HUES6 (cell line): ENCODE measurements at regions not wholly inside any gene's neighbourhood (a gene's known extent, or its start where the extent isn't known, plus 50 kb on each side); places are given as distances from the start of the nearest gene placed in this dataset.
"Not testable (repeated sequence)": the region's sequence is repeated elsewhere in the genome, so short reads cannot be mapped to it uniquely, and the experiment has no call there.

ENCODE experiments used
- H3K27ac ChIP-seq: 2 replicates; pipeline ENCODE4 v1.7.0; 2013; ENCODE audit warnings: low read depth, mild to moderate bottlenecking, low read length, inconsistent platforms
- H3K27me3 ChIP-seq: 2 replicates; pipeline ENCODE4 v1.6.1; 2013; ENCODE audit warnings: low read length; ENCODE audit not compliant: control insufficient read depth, insufficient read depth
- H3K36me3 ChIP-seq: 2 replicates; pipeline ENCODE4 v1.6.1; 2013; ENCODE audit warnings: low read length; ENCODE audit not compliant: control insufficient read depth, insufficient read depth
- H3K4me1 ChIP-seq: 2 replicates; pipeline ENCODE4 v1.6.1; 2013; ENCODE audit warnings: low read length; ENCODE audit not compliant: control insufficient read depth, insufficient read depth
- H3K4me3 ChIP-seq: 2 replicates; pipeline ENCODE4 v1.5.1; 2013; ENCODE audit warnings: low read depth, low read length
- H3K9ac ChIP-seq: one replicate; pipeline ENCODE4 v1.6.1; 2013; ENCODE audit warnings: mild to moderate bottlenecking, low read length
- H3K9me3 ChIP-seq: 2 replicates; pipeline ENCODE4 v1.6.1; 2013; ENCODE audit warnings: low read depth, low read length; ENCODE audit not compliant: control insufficient read depth, insufficient read depth

GRCh38 chr1:187848321-187848720 is 1019.6 kb downstream of the PLA2G4A start:
- Histone ChIP-seq H3K4me1 (no peaks in the 10 kb centered on the region), H3K36me3 (no peaks in the 10 kb centered on the region), H3K27me3 (no peaks in the 10 kb centered on the region), H3K4me3 (no peak overlapping the region), H3K9ac (no peak overlapping the region), H3K27ac (no peak overlapping the region), H3K9me3 (peaks cover 7% of the 10 kb centered on the region)

GRCh38 chr1:187850146-187850545 is 1021.4 kb downstream of the PLA2G4A start:
- H3K27me3 ChIP-seq, H3K9ac ChIP-seq, H3K4me3 ChIP-seq, H3K4me1 ChIP-seq, H3K36me3 ChIP-seq, H3K9me3 ChIP-seq, H3K27ac ChIP-seq: not testable (repeated sequence)

GRCh38 chr1:187853505-187853904 is 1024.8 kb downstream of the PLA2G4A start:
- Histone ChIP-seq H3K9me3 (no peaks in the 10 kb centered on the region), H3K4me1 (no peaks in the 10 kb centered on the region), H3K4me3 (no peak overlapping the region), H3K9ac (no peak overlapping the region), H3K27me3 (no peaks in the 10 kb centered on the region), H3K36me3 (no peaks in the 10 kb centered on the region), H3K27ac (no peak overlapping the region)

GRCh38 chr1:187854457-187854856 is 1025.7 kb downstream of the PLA2G4A start:
- no peaks in the 10 kb centered on the region for H3K4me1 ChIP-seq
- no peak overlapping the region for H3K4me3 ChIP-seq
- H3K27me3 ChIP-seq: no peaks in the 10 kb centered on the region
- no peaks in the 10 kb centered on the region for H3K36me3 ChIP-seq
- no peaks in the 10 kb centered on the region for H3K9me3 ChIP-seq
- no peak overlapping the region for H3K9ac ChIP-seq
- no peak overlapping the region for H3K27ac ChIP-seq

GRCh38 chr1:187862506-187862905 is 1033.8 kb downstream of the PLA2G4A start:
- Histone ChIP-seq H3K27ac (no peak overlapping the region), H3K27me3 (no peaks in the 10 kb centered on the region), H3K9me3 (no peaks in the 10 kb centered on the region), H3K4me3 (no peak overlapping the region), H3K36me3 (no peaks in the 10 kb centered on the region), H3K9ac (no peak overlapping the region), H3K4me1 (no peaks in the 10 kb centered on the region)

GRCh38 chr1:187870552-187870951 is 1041.8 kb downstream of the PLA2G4A start:
- Histone ChIP-seq H3K9me3 (no peaks in the 10 kb centered on the region), H3K9ac (no peak overlapping the region), H3K4me1 (no peaks in the 10 kb centered on the region), H3K36me3 (no peaks in the 10 kb centered on the region), H3K4me3 (no peak overlapping the region), H3K27ac (no peak overlapping the region), H3K27me3 (no peaks in the 10 kb centered on the region)

- Histone ChIP-seq H3K9ac (no peak overlapping the region), H3K4me3 (no peak overlapping the region), H3K27me3 (no peaks in the 10 kb centered on the region), H3K9me3 (no peaks in the 10 kb centered on the region), H3K36me3 (no peaks in the 10 kb centered on the region), H3K27ac (no peak overlapping the region), H3K4me1 (no peaks in the 10 kb centered on the region)
These were observed 1042.6 kb downstream of the PLA2G4A start for GRCh38 chr1:187871177-187871845.

- H3K36me3 ChIP-seq: no peaks in the 10 kb centered on the region
- H3K4me3 ChIP-seq: no peak overlapping the region
- no peaks in the 10 kb centered on the region for H3K27me3 ChIP-seq
- no peak overlapping the region for H3K27ac ChIP-seq
- no peak overlapping the region for H3K9ac ChIP-seq
- no peaks in the 10 kb centered on the region for H3K4me1 ChIP-seq
- no peaks in the 10 kb centered on the region for H3K9me3 ChIP-seq
These were observed 1043.8 kb downstream of the PLA2G4A start for GRCh38 chr1:187872550-187872949.

GRCh38 chr1:187873126-187873525 is 1044.4 kb downstream of the PLA2G4A start:
- Histone ChIP-seq H3K9ac (no peak overlapping the region), H3K27me3 (no peaks in the 10 kb centered on the region), H3K4me3 (no peak overlapping the region), H3K36me3 (no peaks in the 10 kb centered on the region), H3K4me1 (no peaks in the 10 kb centered on the region), H3K9me3 (no peaks in the 10 kb centered on the region), H3K27ac (no peak overlapping the region)

- Histone ChIP-seq H3K27ac (no peak overlapping the region), H3K9ac (no peak overlapping the region), H3K36me3 (no peaks in the 10 kb centered on the region), H3K9me3 (no peaks in the 10 kb centered on the region), H3K4me3 (no peak overlapping the region), H3K27me3 (no peaks in the 10 kb centered on the region), H3K4me1 (no peaks in the 10 kb centered on the region)
These were observed 1048.0 kb downstream of the PLA2G4A start for GRCh38 chr1:187876775-187877174.

GRCh38 chr1:187877220-187877619 is 1048.5 kb downstream of the PLA2G4A start:
- Histone ChIP-seq H3K27ac (no peak overlapping the region), H3K4me1 (no peaks in the 10 kb centered on the region), H3K36me3 (no peaks in the 10 kb centered on the region), H3K27me3 (no peaks in the 10 kb centered on the region), H3K4me3 (no peak overlapping the region), H3K9ac (no peak overlapping the region), H3K9me3 (no peaks in the 10 kb centered on the region)

- no peaks in the 10 kb centered on the region for H3K4me1 ChIP-seq
- no peaks in the 10 kb centered on the region for H3K9me3 ChIP-seq
- H3K36me3 ChIP-seq: no peaks in the 10 kb centered on the region
- no peak overlapping the region for H3K4me3 ChIP-seq
- no peaks in the 10 kb centered on the region for H3K27me3 ChIP-seq
- no peak overlapping the region for H3K9ac ChIP-seq
- no peak overlapping the region for H3K27ac ChIP-seq
These were observed 1050.1 kb downstream of the PLA2G4A start for GRCh38 chr1:187878883-187879282.
